Upper lobe of right lung (tissue), 1 donor: ENCODE measurements at regions not wholly inside any gene's neighbourhood (a gene's known extent, or its start where the extent isn't known, plus 50 kb on each side); places are given as distances from the start of the nearest gene placed in this dataset.

Source experiments
- ATAC-seq: fragments of 200-7000 bp; cut with Tn5 transposase; one replicate; pipeline ENCODE4 v1.9.1; 2020; ENCODE audit warnings: mild to moderate bottlenecking, moderate library complexity
- DNase-seq: peaks from one replicate; pipeline ENCODE4 v3.0.0-alpha.2; 2020
- H3K27ac ChIP-seq: fragments of 200-600 bp; one replicate; pipeline ENCODE4 v1.8.0; 2022
- H3K27me3 ChIP-seq: fragments of 200-600 bp; one replicate; pipeline ENCODE4 v1.8.0; 2022; ENCODE audit warnings: mild to moderate bottlenecking
- H3K36me3 ChIP-seq: fragments of 200-600 bp; one replicate; pipeline ENCODE4 v1.8.0; 2022
- H3K4me1 ChIP-seq: fragments of 200-600 bp; one replicate; pipeline ENCODE4 v1.8.0; 2022
- H3K4me3 ChIP-seq: fragments of 200-600 bp; one replicate; pipeline ENCODE4 v1.8.0; 2022; ENCODE audit warnings: mild to moderate bottlenecking
- H3K9me3 ChIP-seq: fragments of 200-600 bp; one replicate; pipeline ENCODE4 v1.8.0; 2022
- CTCF ChIP-seq: fragments of 200-600 bp; IDR thresholded peaks from one replicate; pipeline ENCODE4 v1.8.0; 2022; ENCODE audit warnings: antibody characterized with exemption
- intact Hi-C: fragments of 100-400 bp; cut with DNase I; formaldehyde crosslinking; loops from one replicate; pipeline ENCODE4 v1.11.0; 2022
- donor health status: DM: no; HTN: yes; CAD: no; lungs with severe emphysema.

DNA sequence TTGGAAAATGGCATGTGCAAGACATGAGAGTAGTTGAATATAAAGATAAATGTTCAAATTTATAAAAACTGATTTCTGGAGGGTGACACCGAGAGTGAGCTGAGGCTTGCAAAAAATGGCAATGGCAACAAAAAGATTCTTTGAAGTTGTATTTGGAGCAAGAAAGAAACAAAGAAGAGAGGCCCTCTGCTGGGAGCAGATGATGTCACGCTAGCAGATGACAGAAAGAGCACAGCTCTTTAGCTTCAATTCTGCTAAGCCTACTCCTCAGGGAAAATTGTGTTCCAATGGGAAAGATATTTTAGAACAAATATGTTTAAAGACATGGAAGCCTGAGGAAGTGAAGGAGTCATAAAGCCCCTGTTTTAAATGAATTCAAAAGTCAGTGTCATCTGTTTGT lies 125.3 kb upstream of the NOX3 start:
- ATAC-seq (no peak), DNase-seq (no peak)
- Histone ChIP-seq H3K4me3 (no peak overlapping the region), H3K27ac (no peak overlapping the region), H3K27me3 (no peaks in the 10 kb centered on the region), H3K36me3 (no peaks in the 10 kb centered on the region), H3K9me3 (no peaks in the 10 kb centered on the region), H3K4me1 (no peaks in the 10 kb centered on the region)
- intact Hi-C loops = no loop called here
- TF ChIP-seq CTCF = no peak

DNA sequence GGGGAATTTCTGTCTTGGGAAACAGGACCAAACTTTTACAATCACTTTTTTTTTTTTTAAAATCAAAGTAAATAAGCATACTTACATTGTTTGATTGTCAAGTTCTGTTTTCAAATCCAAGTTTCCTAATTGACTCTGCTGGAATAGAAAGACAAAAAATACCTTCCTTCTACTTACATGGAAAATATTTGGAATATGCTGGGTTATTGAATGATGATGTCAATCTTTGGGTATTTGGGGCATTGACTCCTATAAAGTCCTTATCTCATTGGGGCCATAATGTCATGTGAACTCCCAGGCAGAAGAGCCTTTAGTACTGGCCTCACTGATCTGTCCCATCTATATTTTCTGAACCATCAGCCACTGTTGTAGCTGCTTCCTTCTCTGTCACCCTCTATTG lies 122.6 kb upstream of the NOX3 start:
- intact Hi-C loops = no loop called here
- no peak for TF ChIP-seq CTCF
- Histone ChIP-seq H3K4me3 (no peak overlapping the region), H3K27me3 (no peaks in the 10 kb centered on the region), H3K4me1 (no peaks in the 10 kb centered on the region), H3K36me3 (no peaks in the 10 kb centered on the region), H3K27ac (no peak overlapping the region), H3K9me3 (no peaks in the 10 kb centered on the region)
- ATAC-seq = no peak
- DNase-seq = no peak

- no peak for TF ChIP-seq CTCF
- H3K4me3 ChIP-seq = no peak overlapping the region
Measured at GRCh38 chr6:155561966-155562364, 106.3 kb upstream of the NOX3 start.

GRCh38 chr6:155561257-155561965 lies 105.8 kb upstream of the NOX3 start:
- Histone ChIP-seq H3K4me3 (no peak overlapping the region), H3K27ac (no peak overlapping the region), H3K27me3 (no peaks in the 10 kb centered on the region), H3K4me1 (no peaks in the 10 kb centered on the region), H3K36me3 (no peaks in the 10 kb centered on the region), H3K9me3 (no peaks in the 10 kb centered on the region)
- no peak for ATAC-seq
- no peak for TF ChIP-seq CTCF
- intact Hi-C loops = no loop called here
- no peak for DNase-seq

More at GRCh38 chr6:155561966-155562364, 106.3 kb upstream of the NOX3 start:
- intact Hi-C loops = no loop called here
- no peaks in the 10 kb centered on the region for H3K27me3 ChIP-seq
- ATAC-seq (no peak), DNase-seq (no peak)
- no peak overlapping the region for H3K27ac ChIP-seq
- no peaks in the 10 kb centered on the region for H3K9me3 ChIP-seq
- no peaks in the 10 kb centered on the region for H3K36me3 ChIP-seq
- H3K4me1 ChIP-seq = no peaks in the 10 kb centered on the region

GRCh38 chr6:155549928-155550327 lies 94.3 kb upstream of the NOX3 start:
- Histone ChIP-seq H3K4me1 (no peaks in the 10 kb centered on the region), H3K9me3 (no peaks in the 10 kb centered on the region), H3K4me3 (no peak overlapping the region), H3K36me3 (no peaks in the 10 kb centered on the region), H3K27ac (no peak overlapping the region), H3K27me3 (no peaks in the 10 kb centered on the region)
- TF ChIP-seq CTCF = no peak
- intact Hi-C loops = no loop called here
- ATAC-seq (no peak), DNase-seq (no peak)
